ENCODE measurements at regions not wholly inside any gene's neighbourhood (a gene's known extent, or its start where the extent isn't known, plus 50 kb on each side); places are given as distances from the start of the nearest gene placed in this dataset.
A peak's percentile ranks its signal among the peaks of the same experiment; 100 is the strongest.

DNA sequence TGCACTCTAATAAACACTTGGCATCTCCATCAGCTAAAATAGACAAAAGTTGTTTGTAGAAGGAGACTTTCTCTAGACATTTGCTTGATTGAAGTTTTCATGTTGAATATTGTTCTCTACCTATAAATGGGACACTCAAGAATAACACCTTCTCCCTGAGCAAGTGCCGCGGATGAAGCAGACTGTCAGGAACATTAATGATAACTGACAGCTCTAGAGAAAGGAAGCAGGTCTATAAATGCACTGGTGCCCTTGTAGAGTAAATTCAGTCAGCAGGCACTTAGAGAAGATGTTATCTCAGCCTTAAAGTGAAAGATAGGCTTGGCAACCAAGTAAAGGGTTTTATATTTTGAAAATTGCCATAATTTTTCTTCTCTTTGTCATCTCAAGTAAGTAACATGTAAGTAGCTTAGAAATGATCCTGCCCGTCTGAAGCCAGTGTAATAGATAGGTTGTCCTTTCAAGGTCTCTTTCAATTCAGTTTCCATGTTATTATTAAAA is 224.6 kb downstream of the ARL6IP6 start:
- Histone ChIP-seq H3K4me1 (no peaks in the 10 kb centered on the region), H3K27ac (no peak overlapping the region), H3K4me3 (no peak overlapping the region), H3K27me3 (no peaks in the 10 kb centered on the region), H3K36me3 (no peaks in the 10 kb centered on the region), H3K9me3 (no peaks in the 10 kb centered on the region)
- no peak for TF ChIP-seq POLR2A (IDR thresholded peaks at IDR 0.05)
- TF ChIP-seq, protein P1, sequence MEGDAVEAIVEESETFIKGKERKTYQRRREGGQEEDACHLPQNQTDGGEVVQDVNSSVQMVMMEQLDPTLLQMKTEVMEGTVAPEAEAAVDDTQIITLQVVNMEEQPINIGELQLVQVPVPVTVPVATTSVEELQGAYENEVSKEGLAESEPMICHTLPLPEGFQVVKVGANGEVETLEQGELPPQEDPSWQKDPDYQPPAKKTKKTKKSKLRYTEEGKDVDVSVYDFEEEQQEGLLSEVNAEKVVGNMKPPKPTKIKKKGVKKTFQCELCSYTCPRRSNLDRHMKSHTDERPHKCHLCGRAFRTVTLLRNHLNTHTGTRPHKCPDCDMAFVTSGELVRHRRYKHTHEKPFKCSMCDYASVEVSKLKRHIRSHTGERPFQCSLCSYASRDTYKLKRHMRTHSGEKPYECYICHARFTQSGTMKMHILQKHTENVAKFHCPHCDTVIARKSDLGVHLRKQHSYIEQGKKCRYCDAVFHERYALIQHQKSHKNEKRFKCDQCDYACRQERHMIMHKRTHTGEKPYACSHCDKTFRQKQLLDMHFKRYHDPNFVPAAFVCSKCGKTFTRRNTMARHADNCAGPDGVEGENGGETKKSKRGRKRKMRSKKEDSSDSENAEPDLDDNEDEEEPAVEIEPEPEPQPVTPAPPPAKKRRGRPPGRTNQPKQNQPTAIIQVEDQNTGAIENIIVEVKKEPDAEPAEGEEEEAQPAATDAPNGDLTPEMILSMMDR (IDR thresholded peaks at IDR 0.05): no peak
- DNase-seq: no peak

DNA sequence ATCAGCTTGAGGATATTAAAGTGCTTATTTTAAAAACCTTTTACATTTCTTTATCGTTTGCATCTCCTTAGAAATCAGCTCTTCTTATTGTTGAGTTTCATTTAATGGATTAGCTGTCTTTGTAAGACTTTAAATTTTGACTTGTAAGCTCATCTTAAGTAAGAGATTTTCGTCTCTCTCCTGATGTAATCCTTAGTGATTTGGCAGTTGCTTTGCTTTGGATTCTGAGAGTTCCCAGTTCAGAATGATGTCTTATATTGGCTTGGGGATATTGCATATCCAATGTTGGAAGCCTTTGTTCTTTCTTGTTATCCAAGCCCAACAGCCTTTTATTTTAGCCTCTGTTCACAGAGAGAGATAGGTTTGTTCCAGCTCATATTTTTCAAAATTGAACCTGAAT is 212.1 kb downstream of the ARL6IP6 start:
- DNase-seq: no peak
- Histone ChIP-seq H3K4me3 (no peak overlapping the region), H3K36me3 (no peaks in the 10 kb centered on the region), H3K27me3 (no peaks in the 10 kb centered on the region), H3K27ac (no peak overlapping the region), H3K9me3 (no peaks in the 10 kb centered on the region), H3K4me1 (no peaks in the 10 kb centered on the region)
- TF ChIP-seq POLR2A (IDR thresholded peaks at IDR 0.05): no peak
- TF ChIP-seq, protein P1 (IDR thresholded peaks at IDR 0.05): no peak

DNA sequence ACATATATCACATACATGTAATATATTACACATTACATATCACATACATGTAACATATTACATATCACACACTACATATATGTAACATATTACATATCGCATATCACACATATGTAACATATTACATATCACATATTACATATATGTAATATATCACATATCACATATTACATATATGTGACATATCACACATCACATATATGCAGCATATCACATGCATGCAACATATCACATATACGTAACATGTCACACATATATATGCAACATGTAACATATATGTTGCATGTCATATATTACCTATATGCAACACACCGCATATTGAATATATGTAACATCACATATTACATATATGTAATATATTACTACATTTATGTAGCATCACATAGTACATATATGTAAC is 211.2 kb downstream of the ARL6IP6 start:
- H3K36me3 ChIP-seq: no peaks in the 10 kb centered on the region
- no peaks in the 10 kb centered on the region for H3K27me3 ChIP-seq
- DNase-seq: no peak
- H3K4me1 ChIP-seq: no peaks in the 10 kb centered on the region
- TF ChIP-seq POLR2A (IDR thresholded peaks at IDR 0.05): no peak
- TF ChIP-seq, protein P1 (IDR thresholded peaks at IDR 0.05): no peak
- H3K27ac ChIP-seq: no peak overlapping the region
- no peaks in the 10 kb centered on the region for H3K9me3 ChIP-seq
- H3K4me3 ChIP-seq: no peak overlapping the region

DNA sequence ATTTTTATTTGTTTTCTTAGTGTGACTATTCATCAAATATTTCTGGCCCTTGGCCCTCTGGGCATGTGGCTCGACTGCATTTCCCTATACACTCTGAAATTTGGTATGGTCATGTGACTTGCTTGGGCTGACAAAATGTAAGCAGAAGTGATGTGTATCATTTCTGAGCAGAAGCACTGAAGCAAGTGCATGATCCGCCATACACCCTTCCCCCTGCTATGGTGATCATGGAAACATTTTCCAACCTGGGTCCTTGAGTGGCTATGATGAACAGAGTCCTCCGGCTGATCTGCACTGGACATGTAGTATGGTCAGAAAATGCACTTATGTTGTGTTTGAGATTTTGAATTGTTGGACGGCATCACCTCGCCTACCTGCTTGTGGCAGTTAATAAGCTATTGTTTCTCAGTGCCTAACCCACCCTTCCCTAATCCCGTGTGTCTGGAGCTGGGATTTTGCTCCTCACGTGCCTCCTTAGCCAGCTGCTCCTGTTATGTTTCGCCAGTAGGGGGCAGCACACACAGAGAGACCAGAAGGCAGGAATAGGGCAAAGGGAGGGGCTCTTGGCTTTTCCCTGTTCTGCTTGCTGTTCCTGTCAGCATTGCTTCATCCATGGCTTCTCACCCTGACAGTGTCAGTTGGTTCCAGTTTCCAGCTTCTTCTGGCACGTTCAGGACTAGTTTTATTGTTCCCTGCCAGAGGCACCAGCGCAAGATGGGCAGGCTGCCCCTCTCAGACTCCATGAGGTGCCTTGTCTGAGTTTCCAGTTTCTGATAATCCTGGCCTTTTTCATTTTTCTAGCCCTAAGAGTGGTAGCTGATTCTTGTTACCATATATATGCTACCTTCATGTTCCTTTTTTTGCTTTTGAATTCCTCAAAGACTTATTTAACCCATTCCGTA is 207.4 kb downstream of the ARL6IP6 start:
- peak in 2 of 3 donors; percentile 67 to 69 for DNase-seq
- Histone ChIP-seq H3K27me3 (no peaks in the 10 kb centered on the region), H3K4me3 (no peak overlapping the region), H3K9me3 (no peaks in the 10 kb centered on the region), H3K4me1 (no peaks in the 10 kb centered on the region), H3K36me3 (no peaks in the 10 kb centered on the region), H3K27ac (no peak overlapping the region)
- no peak for TF ChIP-seq POLR2A (IDR thresholded peaks at IDR 0.05)
- TF ChIP-seq, protein P1 (IDR thresholded peaks at IDR 0.05): peak in 4 of 6 experiments; percentile 48 to 69 (median 64)

DNA sequence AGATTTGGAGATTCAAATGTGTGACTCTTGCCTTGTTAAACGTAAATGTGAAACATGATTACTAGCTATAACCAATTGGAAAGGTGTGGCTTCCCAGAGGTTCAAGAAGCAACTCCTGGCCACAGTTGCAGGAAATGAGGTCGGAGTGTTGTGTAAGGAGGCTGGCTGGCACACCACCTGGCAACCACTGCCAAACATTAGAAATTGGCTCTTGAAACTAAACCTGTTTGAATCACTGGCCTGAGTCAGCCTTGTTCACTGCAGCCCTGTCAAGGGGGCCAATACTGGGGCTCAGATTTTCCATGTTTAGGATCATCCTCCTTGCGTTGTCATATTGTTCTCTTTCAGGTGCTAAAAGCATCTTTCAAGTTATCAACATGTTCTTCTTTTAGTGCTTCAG is 206.3 kb downstream of the ARL6IP6 start:
- DNase-seq: no peak
- Histone ChIP-seq H3K27me3 (no peaks in the 10 kb centered on the region), H3K27ac (no peak overlapping the region), H3K4me3 (no peak overlapping the region), H3K9me3 (no peaks in the 10 kb centered on the region), H3K4me1 (no peaks in the 10 kb centered on the region), H3K36me3 (no peaks in the 10 kb centered on the region)
- no peak for TF ChIP-seq POLR2A (IDR thresholded peaks at IDR 0.05)
- TF ChIP-seq, protein P1 (IDR thresholded peaks at IDR 0.05): no peak

All from Peyer's patch (tissue), 4 donors.